ENCODE measurements at regions not wholly inside any gene's neighbourhood (a gene's known extent, or its start where the extent isn't known, plus 50 kb on each side); places are given as distances from the start of the nearest gene placed in this dataset.

DNA sequence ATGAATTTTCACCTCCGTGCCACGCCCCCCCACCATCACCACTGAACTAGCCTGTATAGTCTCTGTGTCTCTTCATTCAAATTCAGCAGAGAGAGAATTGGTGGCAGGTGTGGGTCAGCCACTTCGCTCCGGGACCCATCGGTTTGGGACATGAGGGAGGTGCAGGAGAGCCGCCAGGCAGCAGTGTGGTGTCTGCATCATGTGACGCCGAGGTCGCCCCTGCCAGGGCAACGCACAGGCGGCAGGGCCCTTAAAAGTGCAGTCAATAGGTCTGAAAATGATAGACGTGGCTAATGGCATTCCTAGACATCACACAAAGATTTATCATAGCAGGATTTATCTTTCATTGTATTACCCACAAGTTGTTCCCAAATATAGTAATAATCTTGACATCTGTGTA is 100.6 kb upstream of the RNF32 start:
- CTCF ChIA-PET (ENCODE audit: low intra/inter-chr PET ratio, low total read pairs): no interaction called here
- Histone ChIP-seq H3K27me3 (ENCODE audit: control insufficient read depth in 1 of 2, insufficient read depth in 2 of 2, low read length in 2 of 2) (no peaks in the 10 kb centered on the region), H3K4me3 (replicated peaks in 1 of 3; ENCODE audit: insufficient read depth in 1 of 3, low read depth in 2 of 3, low read length in 3 of 3) (no peak overlapping the region), H3K9me3 (ENCODE audit: low read length) (no peaks in the 10 kb centered on the region), H3K4me1 (ENCODE audit: insufficient read depth, low read length) (peaks cover 7% of the 10 kb centered on the region), H3K4me2 (ENCODE audit: low read depth, low read length) (no peak overlapping the region), H4K20me1 (ENCODE audit: insufficient read depth, low read length) (no peaks in the 10 kb centered on the region), H3K9ac (ENCODE audit: insufficient read depth, low read depth, low read length) (no peak overlapping the region), H3K27ac (ENCODE audit: extremely low read length, insufficient read depth, low read length) (no peak overlapping the region), H2AFZ (ENCODE audit: low read length) (no peak overlapping the region), H3K36me3 (replicated peaks in 1 of 2; ENCODE audit: control insufficient read depth in 1 of 2, insufficient read depth in 2 of 2, low read length in 2 of 2) (no peaks in the 10 kb centered on the region), H3K79me2 (ENCODE audit: insufficient read depth, low read length) (no peaks in the 10 kb centered on the region)
- BruUV-seq (replicated peaks): no TSS peak
- ATAC-seq (no peak), FAIRE-seq (no peak), DNase-seq (ENCODE audit: low spot score) (no peak)
- intact Hi-C loops (cut with micrococcal nuclease; ENCODE audit: unreplicated experiment): no loop called here
- in situ Hi-C loops (cut with HindIII; ENCODE audit: extremely low pct_ligation_motif_present, low pct_unique_long_range_greater_than_20kb): no loop called here
- 96% methylated on average over 12 of the region's 12 CpGs for WGBS (ENCODE audit: low lambda C conversion rate)
- TF ChIP-seq, protein P1, sequence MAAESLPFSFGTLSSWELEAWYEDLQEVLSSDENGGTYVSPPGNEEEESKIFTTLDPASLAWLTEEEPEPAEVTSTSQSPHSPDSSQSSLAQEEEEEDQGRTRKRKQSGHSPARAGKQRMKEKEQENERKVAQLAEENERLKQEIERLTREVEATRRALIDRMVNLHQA (CRISPR knock-in tag; IDR thresholded peaks at IDR 0.05): no peak
- TF ChIP-seq, protein P2, sequence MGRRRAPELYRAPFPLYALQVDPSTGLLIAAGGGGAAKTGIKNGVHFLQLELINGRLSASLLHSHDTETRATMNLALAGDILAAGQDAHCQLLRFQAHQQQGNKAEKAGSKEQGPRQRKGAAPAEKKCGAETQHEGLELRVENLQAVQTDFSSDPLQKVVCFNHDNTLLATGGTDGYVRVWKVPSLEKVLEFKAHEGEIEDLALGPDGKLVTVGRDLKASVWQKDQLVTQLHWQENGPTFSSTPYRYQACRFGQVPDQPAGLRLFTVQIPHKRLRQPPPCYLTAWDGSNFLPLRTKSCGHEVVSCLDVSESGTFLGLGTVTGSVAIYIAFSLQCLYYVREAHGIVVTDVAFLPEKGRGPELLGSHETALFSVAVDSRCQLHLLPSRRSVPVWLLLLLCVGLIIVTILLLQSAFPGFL (CRISPR knock-in tag; IDR thresholded peaks at IDR 0.05): no peak
- TF ChIP-seq ARNT (IDR thresholded peaks at IDR 0.05): no peak
- TF ChIP-seq ZNF761 (CRISPR knock-in tag; conservative IDR thresholded peaks at IDR 0.05): no peak
- no peak for TF ChIP-seq SATB2 (CRISPR knock-in tag; IDR thresholded peaks at IDR 0.05)
- TF ChIP-seq, protein P3, sequence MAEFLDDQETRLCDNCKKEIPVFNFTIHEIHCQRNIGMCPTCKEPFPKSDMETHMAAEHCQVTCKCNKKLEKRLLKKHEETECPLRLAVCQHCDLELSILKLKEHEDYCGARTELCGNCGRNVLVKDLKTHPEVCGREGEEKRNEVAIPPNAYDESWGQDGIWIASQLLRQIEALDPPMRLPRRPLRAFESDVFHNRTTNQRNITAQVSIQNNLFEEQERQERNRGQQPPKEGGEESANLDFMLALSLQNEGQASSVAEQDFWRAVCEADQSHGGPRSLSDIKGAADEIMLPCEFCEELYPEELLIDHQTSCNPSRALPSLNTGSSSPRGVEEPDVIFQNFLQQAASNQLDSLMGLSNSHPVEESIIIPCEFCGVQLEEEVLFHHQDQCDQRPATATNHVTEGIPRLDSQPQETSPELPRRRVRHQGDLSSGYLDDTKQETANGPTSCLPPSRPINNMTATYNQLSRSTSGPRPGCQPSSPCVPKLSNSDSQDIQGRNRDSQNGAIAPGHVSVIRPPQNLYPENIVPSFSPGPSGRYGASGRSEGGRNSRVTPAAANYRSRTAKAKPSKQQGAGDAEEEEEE (CRISPR knock-in tag; IDR thresholded peaks at IDR 0.05; ENCODE audit: borderline replicate concordance): no peak
- TF ChIP-seq CHD2 (IDR thresholded peaks at IDR 0.05; ENCODE audit: low read depth, low read length): no peak
- TF ChIP-seq KLF16 (CRISPR knock-in tag; IDR thresholded peaks at IDR 0.05): no peak
- POLR2A ChIA-PET: no interaction called here

Measured in HepG2 (cell line).